ENCODE measurements at regions not wholly inside any gene's neighbourhood (a gene's known extent, or its start where the extent isn't known, plus 50 kb on each side); places are given as distances from the start of the nearest gene placed in this dataset.

DNA sequence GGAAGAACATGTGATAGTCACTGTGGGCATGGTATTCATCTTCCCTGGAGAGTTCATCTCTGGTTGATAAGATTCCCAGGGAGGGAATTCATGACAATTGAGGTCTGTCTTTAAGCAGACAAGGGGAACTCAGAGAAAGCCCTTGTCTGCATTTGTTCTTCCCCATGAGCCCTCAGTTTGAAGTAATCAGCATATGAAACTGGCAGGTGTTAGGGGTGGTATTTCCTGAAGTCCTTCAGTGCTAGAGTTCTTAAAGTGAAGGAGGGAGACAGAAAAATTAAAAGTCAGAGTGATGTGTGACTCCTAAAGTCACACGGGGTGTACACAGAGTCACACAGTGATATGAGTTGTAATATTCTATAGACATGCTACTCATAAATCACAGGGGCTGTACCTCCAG lies 60.6 kb upstream of the SYK start:
- TF ChIP-seq, protein P1, sequence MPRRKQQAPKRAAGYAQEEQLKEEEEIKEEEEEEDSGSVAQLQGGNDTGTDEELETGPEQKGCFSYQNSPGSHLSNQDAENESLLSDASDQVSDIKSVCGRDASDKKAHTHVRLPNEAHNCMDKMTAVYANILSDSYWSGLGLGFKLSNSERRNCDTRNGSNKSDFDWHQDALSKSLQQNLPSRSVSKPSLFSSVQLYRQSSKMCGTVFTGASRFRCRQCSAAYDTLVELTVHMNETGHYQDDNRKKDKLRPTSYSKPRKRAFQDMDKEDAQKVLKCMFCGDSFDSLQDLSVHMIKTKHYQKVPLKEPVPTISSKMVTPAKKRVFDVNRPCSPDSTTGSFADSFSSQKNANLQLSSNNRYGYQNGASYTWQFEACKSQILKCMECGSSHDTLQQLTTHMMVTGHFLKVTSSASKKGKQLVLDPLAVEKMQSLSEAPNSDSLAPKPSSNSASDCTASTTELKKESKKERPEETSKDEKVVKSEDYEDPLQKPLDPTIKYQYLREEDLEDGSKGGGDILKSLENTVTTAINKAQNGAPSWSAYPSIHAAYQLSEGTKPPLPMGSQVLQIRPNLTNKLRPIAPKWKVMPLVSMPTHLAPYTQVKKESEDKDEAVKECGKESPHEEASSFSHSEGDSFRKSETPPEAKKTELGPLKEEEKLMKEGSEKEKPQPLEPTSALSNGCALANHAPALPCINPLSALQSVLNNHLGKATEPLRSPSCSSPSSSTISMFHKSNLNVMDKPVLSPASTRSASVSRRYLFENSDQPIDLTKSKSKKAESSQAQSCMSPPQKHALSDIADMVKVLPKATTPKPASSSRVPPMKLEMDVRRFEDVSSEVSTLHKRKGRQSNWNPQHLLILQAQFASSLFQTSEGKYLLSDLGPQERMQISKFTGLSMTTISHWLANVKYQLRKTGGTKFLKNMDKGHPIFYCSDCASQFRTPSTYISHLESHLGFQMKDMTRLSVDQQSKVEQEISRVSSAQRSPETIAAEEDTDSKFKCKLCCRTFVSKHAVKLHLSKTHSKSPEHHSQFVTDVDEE (CRISPR knock-in tag; IDR thresholded peaks at IDR 0.05) = no peak
- TF ChIP-seq, protein P2, sequence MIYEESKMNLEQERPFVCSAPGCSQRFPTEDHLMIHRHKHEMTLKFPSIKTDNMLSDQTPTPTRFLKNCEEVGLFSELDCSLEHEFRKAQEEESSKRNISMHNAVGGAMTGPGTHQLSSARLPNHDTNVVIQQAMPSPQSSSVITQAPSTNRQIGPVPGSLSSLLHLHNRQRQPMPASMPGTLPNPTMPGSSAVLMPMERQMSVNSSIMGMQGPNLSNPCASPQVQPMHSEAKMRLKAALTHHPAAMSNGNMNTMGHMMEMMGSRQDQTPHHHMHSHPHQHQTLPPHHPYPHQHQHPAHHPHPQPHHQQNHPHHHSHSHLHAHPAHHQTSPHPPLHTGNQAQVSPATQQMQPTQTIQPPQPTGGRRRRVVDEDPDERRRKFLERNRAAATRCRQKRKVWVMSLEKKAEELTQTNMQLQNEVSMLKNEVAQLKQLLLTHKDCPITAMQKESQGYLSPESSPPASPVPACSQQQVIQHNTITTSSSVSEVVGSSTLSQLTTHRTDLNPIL (CRISPR knock-in tag; IDR thresholded peaks at IDR 0.05; ENCODE audit: low read depth) = no peak
- no peak for TF ChIP-seq ISL1 (CRISPR knock-in tag; IDR thresholded peaks at IDR 0.05)
- no peak for TF ChIP-seq BACH2 (CRISPR knock-in tag; IDR thresholded peaks at IDR 0.05; ENCODE audit: borderline replicate concordance)
- no peak for TF ChIP-seq ARNTL (CRISPR knock-in tag; IDR thresholded peaks at IDR 0.05; ENCODE audit: borderline replicate concordance, low read depth)
- no peak for TF ChIP-seq SNAI2 (CRISPR knock-in tag; IDR thresholded peaks at IDR 0.05)
- TF ChIP-seq, protein P3, sequence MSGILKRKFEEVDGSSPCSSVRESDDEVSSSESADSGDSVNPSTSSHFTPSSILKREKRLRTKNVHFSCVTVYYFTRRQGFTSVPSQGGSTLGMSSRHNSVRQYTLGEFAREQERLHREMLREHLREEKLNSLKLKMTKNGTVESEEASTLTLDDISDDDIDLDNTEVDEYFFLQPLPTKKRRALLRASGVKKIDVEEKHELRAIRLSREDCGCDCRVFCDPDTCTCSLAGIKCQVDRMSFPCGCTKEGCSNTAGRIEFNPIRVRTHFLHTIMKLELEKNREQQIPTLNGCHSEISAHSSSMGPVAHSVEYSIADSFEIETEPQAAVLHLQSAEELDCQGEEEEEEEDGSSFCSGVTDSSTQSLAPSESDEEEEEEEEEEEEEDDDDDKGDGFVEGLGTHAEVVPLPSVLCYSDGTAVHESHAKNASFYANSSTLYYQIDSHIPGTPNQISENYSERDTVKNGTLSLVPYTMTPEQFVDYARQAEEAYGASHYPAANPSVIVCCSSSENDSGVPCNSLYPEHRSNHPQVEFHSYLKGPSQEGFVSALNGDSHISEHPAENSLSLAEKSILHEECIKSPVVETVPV (CRISPR knock-in tag; IDR thresholded peaks at IDR 0.05) = no peak
- TF ChIP-seq GLIS3 (CRISPR knock-in tag; IDR thresholded peaks at IDR 0.05) = no peak
- TF ChIP-seq, protein P4, sequence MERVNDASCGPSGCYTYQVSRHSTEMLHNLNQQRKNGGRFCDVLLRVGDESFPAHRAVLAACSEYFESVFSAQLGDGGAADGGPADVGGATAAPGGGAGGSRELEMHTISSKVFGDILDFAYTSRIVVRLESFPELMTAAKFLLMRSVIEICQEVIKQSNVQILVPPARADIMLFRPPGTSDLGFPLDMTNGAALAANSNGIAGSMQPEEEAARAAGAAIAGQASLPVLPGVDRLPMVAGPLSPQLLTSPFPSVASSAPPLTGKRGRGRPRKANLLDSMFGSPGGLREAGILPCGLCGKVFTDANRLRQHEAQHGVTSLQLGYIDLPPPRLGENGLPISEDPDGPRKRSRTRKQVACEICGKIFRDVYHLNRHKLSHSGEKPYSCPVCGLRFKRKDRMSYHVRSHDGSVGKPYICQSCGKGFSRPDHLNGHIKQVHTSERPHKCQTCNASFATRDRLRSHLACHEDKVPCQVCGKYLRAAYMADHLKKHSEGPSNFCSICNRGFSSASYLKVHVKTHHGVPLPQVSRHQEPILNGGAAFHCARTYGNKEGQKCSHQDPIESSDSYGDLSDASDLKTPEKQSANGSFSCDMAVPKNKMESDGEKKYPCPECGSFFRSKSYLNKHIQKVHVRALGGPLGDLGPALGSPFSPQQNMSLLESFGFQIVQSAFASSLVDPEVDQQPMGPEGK (CRISPR knock-in tag; IDR thresholded peaks at IDR 0.05; ENCODE audit: borderline replicate concordance) = no peak
- TF ChIP-seq ZFP30 (CRISPR knock-in tag; IDR thresholded peaks at IDR 0.05) = no peak
- TF ChIP-seq ZFP3 (CRISPR knock-in tag; IDR thresholded peaks at IDR 0.05) = no peak
- no peak for TF ChIP-seq ZNF565 (CRISPR knock-in tag; conservative IDR thresholded peaks at IDR 0.05; ENCODE audit: low read depth)
- TF ChIP-seq ZNF70 (CRISPR knock-in tag; IDR thresholded peaks at IDR 0.05) = no peak

Data from SK-N-SH treated with all-trans-retinoic acid at 6 μM for 48 hours (cell line).